ENCODE measurements at regions not wholly inside any gene's neighbourhood (a gene's known extent, or its start where the extent isn't known, plus 50 kb on each side); places are given as distances from the start of the nearest gene placed in this dataset.

GRCh38 chr2:137729305-137729704 is 235.0 kb upstream of the HNMT start:
- H3K4me1 ChIP-seq: no peaks in the 10 kb centered on the region
- no peak overlapping the region for H3K4me3 ChIP-seq
- H3K27me3 ChIP-seq: no peaks in the 10 kb centered on the region
- H3K27ac ChIP-seq: no peak overlapping the region
- in situ Hi-C loops (cut with MboI; ENCODE audit: low pct_ligation_motif_present in 1 of 4, low pct_unique_long_range_greater_than_20kb in 1 of 4, low sequenced_read_pairs in 3 of 4): no loop called here
- H3K9me3 ChIP-seq: peaks cover 0 to 5% of the 10 kb centered on the region in 2 donors
- H3K36me3 ChIP-seq: no peaks in the 10 kb centered on the region
- intact Hi-C loops (cut with DNase I; ENCODE audit: low total_unique reads): no loop called here
- no peak for DNase-seq
- TF ChIP-seq POLR2AphosphoS5 (IDR thresholded peaks at IDR 0.05) (no peak), EP300 (IDR thresholded peaks at IDR 0.05; ENCODE audit: low read depth) (no peak), POLR2A (IDR thresholded peaks at IDR 0.05) (no peak), CTCF (IDR thresholded peaks at IDR 0.05) (no peak)
- 66% methylated on average over 3 of the region's 3 CpGs; no CpG with 5 or more reads in 1 of the 2 donors for WGBS, 2 donors (ENCODE audit: low coverage in 1 of 2)

GRCh38 chr2:137737559-137737958 is 226.7 kb upstream of the HNMT start:
- no peak for DNase-seq

DNA sequence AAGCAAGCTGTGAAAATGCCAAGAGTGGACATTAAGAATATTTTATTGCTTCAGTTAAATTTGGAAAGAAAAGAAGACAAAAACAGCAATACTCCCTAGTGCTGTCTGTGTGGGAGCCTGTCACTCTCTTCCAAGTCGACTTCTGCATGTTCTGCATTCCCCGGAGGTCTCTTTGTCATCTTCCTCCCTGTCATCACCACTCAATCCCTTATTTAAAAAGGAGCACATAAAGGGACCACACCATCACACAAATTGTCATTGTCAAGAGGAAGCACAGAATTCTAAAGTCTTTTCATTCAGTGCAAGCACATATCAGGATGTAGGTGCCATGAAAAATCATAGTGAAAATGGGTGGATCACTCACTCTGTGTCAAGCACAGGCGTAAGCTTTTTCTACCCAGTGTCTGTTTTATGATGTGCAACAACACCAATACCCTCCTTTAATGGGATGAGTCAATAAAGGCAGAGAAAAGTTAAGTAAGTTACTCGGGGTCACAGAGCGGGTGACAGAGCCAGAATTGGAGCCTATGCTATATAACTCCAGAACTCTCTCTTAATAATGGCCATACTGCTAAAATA is 222.4 kb upstream of the HNMT start:
- no peaks in the 10 kb centered on the region for H3K9me3 ChIP-seq
- H3K4me3 ChIP-seq: no peak overlapping the region
- in situ Hi-C loops (cut with MboI; ENCODE audit: low pct_ligation_motif_present in 1 of 4, low pct_unique_long_range_greater_than_20kb in 1 of 4, low sequenced_read_pairs in 3 of 4): no loop called here
- H3K4me1 ChIP-seq: no peaks in the 10 kb centered on the region
- no peaks in the 10 kb centered on the region for H3K27me3 ChIP-seq
- 30 to 48% methylated on average over 1 to 5 of the region's 5 CpGs for WGBS, 2 donors (ENCODE audit: low coverage in 1 of 2)
- TF ChIP-seq CTCF (IDR thresholded peaks at IDR 0.05): no peak
- TF ChIP-seq EP300 (IDR thresholded peaks at IDR 0.05; ENCODE audit: low read depth): no peak
- TF ChIP-seq POLR2AphosphoS5 (IDR thresholded peaks at IDR 0.05): no peak
- TF ChIP-seq POLR2A (IDR thresholded peaks at IDR 0.05): no peak
- no peak overlapping the region for H3K27ac ChIP-seq
- no peak for DNase-seq
- intact Hi-C loops (cut with DNase I; ENCODE audit: low total_unique reads): no loop called here
- no peaks in the 10 kb centered on the region for H3K36me3 ChIP-seq

More at GRCh38 chr2:137737559-137737958, 226.7 kb upstream of the HNMT start:
- no peaks in the 10 kb centered on the region for H3K36me3 ChIP-seq
- in situ Hi-C loops (cut with MboI; ENCODE audit: low pct_ligation_motif_present in 1 of 4, low pct_unique_long_range_greater_than_20kb in 1 of 4, low sequenced_read_pairs in 3 of 4): no loop called here
- H3K4me3 ChIP-seq: no peak overlapping the region
- H3K9me3 ChIP-seq: no peaks in the 10 kb centered on the region
- intact Hi-C loops (cut with DNase I; ENCODE audit: low total_unique reads): no loop called here
- H3K27me3 ChIP-seq: no peaks in the 10 kb centered on the region
- no peak for TF ChIP-seq POLR2AphosphoS5 (IDR thresholded peaks at IDR 0.05)
- TF ChIP-seq EP300 (IDR thresholded peaks at IDR 0.05; ENCODE audit: low read depth): no peak
- H3K4me1 ChIP-seq: no peaks in the 10 kb centered on the region
- H3K27ac ChIP-seq: no peak overlapping the region

DNA sequence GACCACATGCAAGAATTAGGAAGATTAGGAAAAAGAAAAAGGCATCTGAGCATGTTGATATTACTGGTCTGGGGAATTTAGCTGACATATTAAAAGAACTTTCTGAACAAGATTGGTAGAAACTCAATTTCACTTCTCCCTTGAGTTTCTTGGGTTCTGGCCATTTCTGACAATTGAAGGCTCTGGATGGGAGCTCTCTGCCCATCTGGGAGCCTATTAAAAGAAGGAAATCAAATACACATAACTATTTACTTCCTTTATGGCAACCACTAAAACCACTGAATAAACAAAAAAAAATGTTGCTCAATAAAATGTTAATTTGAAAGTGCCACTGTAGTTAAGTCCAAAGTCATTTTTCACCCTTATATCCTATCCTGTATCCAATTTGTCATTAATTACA is 216.8 kb upstream of the HNMT start:
- intact Hi-C loops (cut with DNase I; ENCODE audit: low total_unique reads): no loop called here
- H3K4me1 ChIP-seq: no peaks in the 10 kb centered on the region

More for the DNA sequence above, 216.8 kb upstream of the HNMT start:
- Histone ChIP-seq H3K27me3 (no peaks in the 10 kb centered on the region), H3K4me3 (no peak overlapping the region), H3K27ac (no peak overlapping the region), H3K9me3 (no peaks in the 10 kb centered on the region), H3K36me3 (no peaks in the 10 kb centered on the region)
- in situ Hi-C loops (cut with MboI; ENCODE audit: low pct_ligation_motif_present in 1 of 4, low pct_unique_long_range_greater_than_20kb in 1 of 4, low sequenced_read_pairs in 3 of 4): no loop called here
- DNase-seq: no peak
- TF ChIP-seq POLR2A (IDR thresholded peaks at IDR 0.05): no peak
- no peak for TF ChIP-seq POLR2AphosphoS5 (IDR thresholded peaks at IDR 0.05)
- no peak for TF ChIP-seq EP300 (IDR thresholded peaks at IDR 0.05; ENCODE audit: low read depth)
- TF ChIP-seq CTCF (IDR thresholded peaks at IDR 0.05): no peak
